CD4-positive, alpha-beta memory T cell (primary cell): ENCODE measurements at regions not wholly inside any gene's neighbourhood (a gene's known extent, or its start where the extent isn't known, plus 50 kb on each side); places are given as distances from the start of the nearest gene placed in this dataset.
"Not testable (repeated sequence)": the region's sequence is repeated elsewhere in the genome, so short reads cannot be mapped to it uniquely, and the experiment has no call there.

Experiments used
- CTCF ChIA-PET: fragments of 350-600 bp; sonication (Branson Sonifier 250); formaldehyde crosslinking; loops from one replicate; lab custom pipeline; 2021; ENCODE audit warnings: inconsistent platforms; ENCODE audit not compliant: partially characterized antibody; lab: Charles Lee
- POLR2A ChIA-PET: fragments of 350-600 bp; sonication (Branson Sonifier 250); formaldehyde crosslinking; loops from one replicate; lab custom pipeline; 2021; ENCODE audit not compliant: partially characterized antibody; lab: Charles Lee
- DNase-seq, 5 donors: peaks; one replicate each; pipeline versions ENCODE4 v3.0.0 to v3.0.0-alpha.2; 2020 to 2022; ENCODE audit warnings: mixed read lengths in 1 of 5
- H3K27ac ChIP-seq: one replicate; pipeline ENCODE4 v1.7.0; 2013; ENCODE audit warnings: low read depth, low read length
- H3K27me3 ChIP-seq: 2 replicates; pipeline ENCODE4 v1.7.0; 2013; ENCODE audit warnings: mild to moderate bottlenecking, low read length, moderate library complexity; ENCODE audit not compliant: insufficient read depth
- H3K36me3 ChIP-seq: 2 replicates; pipeline ENCODE4 v1.7.0; 2013; ENCODE audit warnings: mild to moderate bottlenecking, low read length, moderate library complexity; ENCODE audit not compliant: insufficient read depth
- H3K4me1 ChIP-seq: 2 replicates; pipeline ENCODE4 v1.7.0; 2013; ENCODE audit warnings: mild to moderate bottlenecking, low read length, moderate library complexity; ENCODE audit not compliant: insufficient read depth
- H3K4me3 ChIP-seq, 2 donors: one replicate each; pipeline ENCODE4 v1.7.0; 2013; ENCODE audit warnings: low read length in 2 of 2, mild to moderate bottlenecking in 1 of 2
- H3K9me3 ChIP-seq, 2 donors: one replicate each; pipeline ENCODE4 v1.7.0; 2013; ENCODE audit warnings: low read length in 2 of 2, control low read depth in 1 of 2; ENCODE audit not compliant: control insufficient read depth in 1 of 2
- H3K27ac Mint-ChIP-seq, 7 donors: one replicate each; pipeline ENCODE4 v1.8.0; 2020 to 2021; ENCODE audit warnings: mixed read lengths in 7 of 7, mild to moderate bottlenecking in 6 of 7, inconsistent platforms in 3 of 7, moderate library complexity in 3 of 7
- H3K27me3 Mint-ChIP-seq, 2 donors: one replicate each; pipeline ENCODE4 v1.8.0; 2020 to 2021; ENCODE audit warnings: mixed read lengths in 2 of 2
- H3K36me3 Mint-ChIP-seq, 2 donors: one replicate each; pipeline ENCODE4 v1.8.0; 2020 to 2021; ENCODE audit warnings: mixed read lengths in 2 of 2, inconsistent platforms in 1 of 2, mild to moderate bottlenecking in 1 of 2
- H3K4me1 Mint-ChIP-seq, 4 donors: one replicate each; pipeline ENCODE4 v1.8.0; 2020 to 2021; ENCODE audit warnings: mixed read lengths in 4 of 4, mild to moderate bottlenecking in 1 of 4
- H3K4me3 Mint-ChIP-seq, 8 donors: one replicate each; pipeline ENCODE4 v1.8.0; 2020 to 2021; ENCODE audit warnings: mixed read lengths in 8 of 8, mild to moderate bottlenecking in 7 of 8, moderate library complexity in 6 of 8, inconsistent platforms in 3 of 8
- H3K9me3 Mint-ChIP-seq, 8 donors: one replicate each; pipeline ENCODE4 v1.8.0; 2020 to 2021; ENCODE audit warnings: mixed read lengths in 8 of 8, mild to moderate bottlenecking in 5 of 8, inconsistent platforms in 3 of 8, moderate library complexity in 1 of 8
- intact Hi-C: fragments of 100-400 bp; cut with micrococcal nuclease; formaldehyde crosslinking; loops from one replicate; pipeline ENCODE4 v1.15.1; 2023

- no peak for DNase-seq
- Histone ChIP-seq H3K27ac (no peak overlapping the region), H3K9me3 (no peaks in the 10 kb centered on the region), H3K4me3 (no peak overlapping the region), H3K36me3 (no peaks in the 10 kb centered on the region), H3K27me3 (no peaks in the 10 kb centered on the region), H3K4me1 (no peaks in the 10 kb centered on the region)
- Mint-ChIP-seq H3K27ac (no peak overlapping the region), H3K27me3 (peaks cover 1 to 3% of the 10 kb centered on the region in 2 donors), H3K36me3 (no peaks in the 10 kb centered on the region), H3K9me3 (no peaks in the 10 kb centered on the region), H3K4me3 (no peak overlapping the region), H3K4me1 (peaks cover 0 to 2% (median 0%) of the 10 kb centered on the region in 4 donors)
- ChIA-PET CTCF (no interaction called here), POLR2A (no interaction called here)
- intact Hi-C loops = no loop called here
Measured at GRCh38 chr10:34041871-34042270, 707.4 kb upstream of the NRP1 start.

GRCh38 chr10:34037499-34037898, 703.0 kb upstream of the NRP1 start:
- DNase-seq = no peak
- POLR2A ChIA-PET = interaction anchor here (0.7 kb wide), 1 partner anchor 84 kb away, joined by 4 read pairs; no protein-coding TSS in a partner anchor
- no peaks in the 10 kb centered on the region for H3K27me3 ChIP-seq
- no peaks in the 10 kb centered on the region for H3K9me3 ChIP-seq
- no peaks in the 10 kb centered on the region for H3K4me1 ChIP-seq
- CTCF ChIA-PET = interaction anchor here (1.1 kb wide), 2 partner anchors 10 to 17 kb away, joined by 3 read pairs; no protein-coding TSS in a partner anchor
- H3K4me3 ChIP-seq = no peak overlapping the region
- Mint-ChIP-seq H3K36me3 (no peaks in the 10 kb centered on the region), H3K27me3 (peaks cover 1% of the 10 kb centered on the region in 2 donors), H3K27ac (no peak overlapping the region), H3K9me3 (peaks cover 0 to 3% (median 0%) of the 10 kb centered on the region in 8 donors), H3K4me3 (no peak overlapping the region), H3K4me1 (peaks cover 0 to 2% (median 0%) of the 10 kb centered on the region in 4 donors)
- intact Hi-C loops = no loop called here
- no peaks in the 10 kb centered on the region for H3K36me3 ChIP-seq
- no peak overlapping the region for H3K27ac ChIP-seq

- H3K27me3 Mint-ChIP-seq, H3K27me3 ChIP-seq, H3K4me1 Mint-ChIP-seq, H3K4me3 ChIP-seq, CTCF ChIA-PET, H3K9me3 Mint-ChIP-seq, H3K27ac Mint-ChIP-seq, intact Hi-C loops, H3K9me3 ChIP-seq, H3K36me3 Mint-ChIP-seq, POLR2A ChIA-PET, H3K4me3 Mint-ChIP-seq, H3K4me1 ChIP-seq, H3K27ac ChIP-seq, H3K36me3 ChIP-seq, DNase-seq: not testable (repeated sequence)
Measured at GRCh38 chr10:34035241-34035790, 700.8 kb upstream of the NRP1 start.

DNA sequence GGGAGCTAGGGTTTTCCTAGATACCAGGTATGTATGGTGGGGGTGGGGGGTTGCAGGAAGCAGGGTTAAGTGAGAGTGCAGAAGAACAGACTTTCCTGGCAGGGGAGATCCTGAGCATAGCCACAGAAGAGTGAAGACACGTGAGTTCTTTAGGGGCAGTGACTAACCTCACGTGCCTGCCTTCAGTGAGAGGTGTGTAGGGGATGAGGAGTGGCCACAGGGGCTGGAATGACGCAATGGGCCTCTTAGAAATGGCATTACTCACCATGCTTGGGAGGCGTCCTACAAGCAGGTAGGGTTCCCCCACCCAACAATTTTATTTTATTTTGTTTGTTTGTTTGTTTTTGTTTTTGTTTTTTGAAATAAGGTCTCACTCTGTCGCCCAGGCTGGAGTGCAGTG, 698.6 kb upstream of the NRP1 start:
- H3K27ac Mint-ChIP-seq = no peak overlapping the region
- Histone ChIP-seq H3K27me3 (no peaks in the 10 kb centered on the region), H3K27ac (no peak overlapping the region), H3K36me3 (no peaks in the 10 kb centered on the region), H3K4me1 (no peaks in the 10 kb centered on the region), H3K4me3 (no peak overlapping the region), H3K9me3 (no peaks in the 10 kb centered on the region)
- no peaks in the 10 kb centered on the region for H3K36me3 Mint-ChIP-seq
- H3K27me3 Mint-ChIP-seq = no peaks in the 10 kb centered on the region
- DNase-seq = no peak
- no peaks in the 10 kb centered on the region for H3K4me1 Mint-ChIP-seq
- no peak overlapping the region for H3K4me3 Mint-ChIP-seq
- H3K9me3 Mint-ChIP-seq = peaks cover 0 to 3% (median 0%) of the 10 kb centered on the region in 8 donors
- ChIA-PET CTCF (no interaction called here), POLR2A (no interaction called here)
- intact Hi-C loops = no loop called here

- CTCF ChIA-PET = no interaction called here
- Mint-ChIP-seq H3K4me3 (no peak overlapping the region), H3K36me3 (no peaks in the 10 kb centered on the region), H3K27me3 (no peaks in the 10 kb centered on the region), H3K4me1 (no peaks in the 10 kb centered on the region), H3K27ac (no peak overlapping the region), H3K9me3 (peaks cover 0 to 3% (median 0%) of the 10 kb centered on the region in 8 donors)
- intact Hi-C loops = no loop called here
- Histone ChIP-seq H3K9me3 (no peaks in the 10 kb centered on the region), H3K4me1 (no peaks in the 10 kb centered on the region), H3K36me3 (no peaks in the 10 kb centered on the region), H3K27me3 (no peaks in the 10 kb centered on the region), H3K27ac (no peak overlapping the region), H3K4me3 (no peak overlapping the region)
- DNase-seq = no peak
- POLR2A ChIA-PET = no interaction called here
Measured at GRCh38 chr10:34032564-34032963, 698.1 kb upstream of the NRP1 start.

- H3K9me3 ChIP-seq = no peaks in the 10 kb centered on the region
- no peaks in the 10 kb centered on the region for H3K36me3 Mint-ChIP-seq
- intact Hi-C loops = no loop called here
- H3K4me1 ChIP-seq = no peaks in the 10 kb centered on the region
- ChIA-PET CTCF (no interaction called here), POLR2A (no interaction called here)
- H3K4me1 Mint-ChIP-seq = no peaks in the 10 kb centered on the region
- no peak for DNase-seq
- H3K27me3 ChIP-seq = no peaks in the 10 kb centered on the region
- no peaks in the 10 kb centered on the region for H3K27me3 Mint-ChIP-seq
- no peak overlapping the region for H3K4me3 Mint-ChIP-seq
- H3K4me3 ChIP-seq = no peak overlapping the region
- H3K36me3 ChIP-seq = no peaks in the 10 kb centered on the region
- H3K9me3 Mint-ChIP-seq = peaks cover 0 to 3% (median 0%) of the 10 kb centered on the region in 8 donors
- no peak overlapping the region for H3K27ac Mint-ChIP-seq
- H3K27ac ChIP-seq = no peak overlapping the region
Measured at GRCh38 chr10:34031400-34031799, 696.9 kb upstream of the NRP1 start.

DNA sequence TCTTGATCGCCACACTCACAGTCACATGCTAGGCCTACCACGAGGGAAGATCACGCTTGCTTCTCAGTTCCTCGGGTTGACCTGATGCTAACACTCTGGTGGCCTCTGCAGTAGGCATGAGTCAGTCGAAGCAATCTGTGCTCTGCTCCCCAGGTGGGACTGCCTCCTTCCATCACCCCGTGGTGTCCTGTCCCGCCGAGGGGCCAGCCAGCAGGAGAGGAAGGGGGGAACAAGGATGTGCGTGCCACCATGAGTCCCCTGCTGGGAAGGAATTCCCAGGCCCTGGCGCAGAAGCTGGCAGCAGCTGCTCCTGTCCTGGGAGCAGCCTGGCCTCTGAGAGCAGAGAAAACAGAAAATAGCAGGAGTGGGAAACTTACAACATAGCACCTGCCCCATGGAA, 695.0 kb upstream of the NRP1 start:
- no peaks in the 10 kb centered on the region for H3K9me3 ChIP-seq
- POLR2A ChIA-PET = no interaction called here
- H3K4me3 ChIP-seq = no peak overlapping the region
- H3K36me3 ChIP-seq = no peaks in the 10 kb centered on the region
- H3K4me1 ChIP-seq = no peaks in the 10 kb centered on the region
- Mint-ChIP-seq H3K4me3 (no peak overlapping the region), H3K27ac (no peak overlapping the region), H3K4me1 (no peaks in the 10 kb centered on the region), H3K27me3 (no peaks in the 10 kb centered on the region), H3K9me3 (peaks cover 0 to 3% (median 0%) of the 10 kb centered on the region in 8 donors), H3K36me3 (no peaks in the 10 kb centered on the region)
- no peaks in the 10 kb centered on the region for H3K27me3 ChIP-seq
- CTCF ChIA-PET = no interaction called here
- no peak overlapping the region for H3K27ac ChIP-seq
- DNase-seq = no peak
- intact Hi-C loops = no loop called here

GRCh38 chr10:34028936-34029335, 694.5 kb upstream of the NRP1 start:
- Mint-ChIP-seq H3K27me3 (no peaks in the 10 kb centered on the region), H3K4me1 (no peaks in the 10 kb centered on the region), H3K9me3 (peaks cover 0 to 3% (median 0%) of the 10 kb centered on the region in 8 donors), H3K4me3 (no peak overlapping the region), H3K36me3 (no peaks in the 10 kb centered on the region), H3K27ac (no peak overlapping the region)
- no peak for DNase-seq
- Histone ChIP-seq H3K27me3 (no peaks in the 10 kb centered on the region), H3K4me3 (no peak overlapping the region), H3K36me3 (no peaks in the 10 kb centered on the region), H3K27ac (no peak overlapping the region), H3K4me1 (no peaks in the 10 kb centered on the region), H3K9me3 (no peaks in the 10 kb centered on the region)
- CTCF ChIA-PET = no interaction called here
- POLR2A ChIA-PET = no interaction called here
- intact Hi-C loops = no loop called here
